ENCODE measurements at regions not wholly inside any gene's neighbourhood (a gene's known extent, or its start where the extent isn't known, plus 50 kb on each side); places are given as distances from the start of the nearest gene placed in this dataset.

- in situ Hi-C loops (cut with HindIII; ENCODE audit: low sequenced_read_pairs), result no loop called here
- DNase-seq (ENCODE audit: low read depth, low spot score), result no peak
- TF ChIP-seq CTCF (IDR thresholded peaks at IDR 0.05; ENCODE audit: low read depth, low read length), result no peak
- no peak overlapping the region for H3K4me3 ChIP-seq (ENCODE audit: low read depth, low read length)
Measured at GRCh38 chr21:41110664-41111063, 57.3 kb upstream of the BACE2 start.

GRCh38 chr21:41111681-41112080 lies 56.3 kb upstream of the BACE2 start:
- TF ChIP-seq CTCF (IDR thresholded peaks at IDR 0.05; ENCODE audit: low read depth, low read length), result no peak
- in situ Hi-C loops (cut with HindIII; ENCODE audit: low sequenced_read_pairs), result no loop called here
- DNase-seq (ENCODE audit: low read depth, low spot score), result no peak
- H3K4me3 ChIP-seq (ENCODE audit: low read depth, low read length), result no peak overlapping the region

GRCh38 chr21:41112740-41113692 lies 54.9 kb upstream of the BACE2 start:
- in situ Hi-C loops (cut with HindIII; ENCODE audit: low sequenced_read_pairs), result no loop called here
- no peak overlapping the region for H3K4me3 ChIP-seq (ENCODE audit: low read depth, low read length)
- peak; percentile 88 for DNase-seq (ENCODE audit: low read depth, low spot score)
- TF ChIP-seq CTCF (IDR thresholded peaks at IDR 0.05; ENCODE audit: low read depth, low read length), result no peak

- in situ Hi-C loops (cut with HindIII; ENCODE audit: low sequenced_read_pairs), result no loop called here
- TF ChIP-seq CTCF (IDR thresholded peaks at IDR 0.05; ENCODE audit: low read depth, low read length), result no peak
- H3K4me3 ChIP-seq (ENCODE audit: low read depth, low read length), result no peak overlapping the region
- no peak for DNase-seq (ENCODE audit: low read depth, low spot score)
Measured at GRCh38 chr21:41115851-41116250, 52.1 kb upstream of the BACE2 start.
